ENCODE measurements at regions not wholly inside any gene's neighbourhood (a gene's known extent, or its start where the extent isn't known, plus 50 kb on each side); places are given as distances from the start of the nearest gene placed in this dataset.

- no peak for TF ChIP-seq CTCF (IDR thresholded peaks at IDR 0.05; ENCODE audit: low read length, missing control alignments)
- no peak overlapping the region for H3K4me3 ChIP-seq (replicated peaks; ENCODE audit: low read depth, low read length)
- no peak for DNase-seq (ENCODE audit: low read depth)
Observed at GRCh38 chr13:60331249-60332012, 65.6 kb upstream of the TDRD3 start.

- no peak for TF ChIP-seq CTCF (IDR thresholded peaks at IDR 0.05; ENCODE audit: low read length, missing control alignments)
Observed at GRCh38 chr13:60332682-60333081, 64.3 kb upstream of the TDRD3 start.

GRCh38 chr13:60334310-60334709 lies 62.7 kb upstream of the TDRD3 start:
- H3K4me3 ChIP-seq (replicated peaks; ENCODE audit: low read depth, low read length), result no peak overlapping the region
- TF ChIP-seq CTCF (IDR thresholded peaks at IDR 0.05; ENCODE audit: low read length, missing control alignments), result no peak
- DNase-seq (ENCODE audit: low read depth), result no peak

More at GRCh38 chr13:60332682-60333081, 64.3 kb upstream of the TDRD3 start:
- no peak for DNase-seq (ENCODE audit: low read depth)
- H3K4me3 ChIP-seq (replicated peaks; ENCODE audit: low read depth, low read length), result no peak overlapping the region

GRCh38 chr13:60335531-60335930 lies 61.5 kb upstream of the TDRD3 start:
- TF ChIP-seq CTCF (IDR thresholded peaks at IDR 0.05; ENCODE audit: low read length, missing control alignments), result peak; percentile 54
- H3K4me3 ChIP-seq (replicated peaks; ENCODE audit: low read depth, low read length), result no peak overlapping the region
- peak; percentile 30 for DNase-seq (ENCODE audit: low read depth)

- no peak for DNase-seq (ENCODE audit: low read depth)
- H3K4me3 ChIP-seq (replicated peaks; ENCODE audit: low read depth, low read length), result no peak overlapping the region
- no peak for TF ChIP-seq CTCF (IDR thresholded peaks at IDR 0.05; ENCODE audit: low read length, missing control alignments)
Observed at GRCh38 chr13:60338754-60339153, 58.3 kb upstream of the TDRD3 start.

GRCh38 chr13:60343978-60344377 lies 53.0 kb upstream of the TDRD3 start:
- DNase-seq (ENCODE audit: low read depth), result no peak
- no peak overlapping the region for H3K4me3 ChIP-seq (replicated peaks; ENCODE audit: low read depth, low read length)
- TF ChIP-seq CTCF (IDR thresholded peaks at IDR 0.05; ENCODE audit: low read length, missing control alignments), result no peak

GRCh38 chr13:60347174-60347573 lies 49.8 kb upstream of the TDRD3 start:
- H3K4me3 ChIP-seq (replicated peaks; ENCODE audit: low read depth, low read length), result no peak overlapping the region
- DNase-seq (ENCODE audit: low read depth), result no peak
- TF ChIP-seq CTCF (IDR thresholded peaks at IDR 0.05; ENCODE audit: low read length, missing control alignments), result no peak
